Suprapubic skin (tissue), 4 donors: ENCODE measurements at regions not wholly inside any gene's neighbourhood (a gene's known extent, or its start where the extent isn't known, plus 50 kb on each side); places are given as distances from the start of the nearest gene placed in this dataset.
"Not testable (repeated sequence)": the region's sequence is repeated elsewhere in the genome, so short reads cannot be mapped to it uniquely, and the experiment has no call there.

ENCODE experiments used
- DNase-seq, 2 donors: peaks; one replicate each; pipeline ENCODE4 v3.0.0-alpha.2; 2019; ENCODE audit warnings: low spot score in 2 of 2
- H3K27ac ChIP-seq: fragments of 200-600 bp; sonication (generic); one replicate; pipeline ENCODE4 v1.5.1; 2019
- H3K27me3 ChIP-seq: fragments of 200-600 bp; sonication (generic); one replicate; pipeline ENCODE4 v1.5.1; 2019
- H3K36me3 ChIP-seq: fragments of 200-600 bp; sonication (generic); one replicate; pipeline ENCODE4 v1.5.1; 2019
- H3K4me1 ChIP-seq: fragments of 200-600 bp; sonication (generic); one replicate; pipeline ENCODE4 v1.5.1; 2019
- H3K4me3 ChIP-seq: fragments of 200-600 bp; sonication (generic); one replicate; pipeline ENCODE4 v1.5.1; 2019; ENCODE audit warnings: mild to moderate bottlenecking
- H3K9me3 ChIP-seq: fragments of 200-600 bp; sonication (generic); one replicate; pipeline ENCODE4 v1.5.1; 2019
- CTCF ChIP-seq, 2 donors: fragments of 200-600 bp in 1 of 2; fragments of 450-650 bp in 1 of 2; sonication (generic) in 1 of 2; IDR thresholded peaks; one replicate each; pipeline ENCODE4 v1.5.1; 2016 to 2019; ENCODE audit warnings: antibody characterized with exemption in 2 of 2, mild to moderate bottlenecking in 1 of 2, moderate library complexity in 1 of 2
- EP300 ChIP-seq: sonication (generic); formaldehyde crosslinking; IDR thresholded peaks from one replicate; pipeline ENCODE4 v1.6.1; 2017; ENCODE audit warnings: antibody characterized with exemption
- POLR2A ChIP-seq, 2 donors: fragments of 450-650 bp; IDR thresholded peaks; one replicate each; pipeline ENCODE4 v1.6.1; 2017; ENCODE audit warnings: antibody characterized with exemption in 2 of 2, mild to moderate bottlenecking in 2 of 2, moderate library complexity in 2 of 2
- POLR2AphosphoS5 ChIP-seq, 3 donors: sonication (generic); formaldehyde crosslinking; IDR thresholded peaks; one replicate each; pipeline ENCODE4 v1.6.1; 2017; ENCODE audit warnings: antibody characterized with exemption in 3 of 3
- WGBS: methylation state at CpG from one replicate; pipeline ENCODE4 v1.1.5; 2018; 5-methylcytosine and 5-hydroxymethylcytosine counted together

GRCh38 chr16:26493751-26494150, 573.0 kb upstream of the C16orf82 start:
- H3K4me3 ChIP-seq: no peak overlapping the region
- peaks cover 2% of the 10 kb centered on the region for H3K27me3 ChIP-seq
- H3K4me1 ChIP-seq: no peaks in the 10 kb centered on the region
- no peaks in the 10 kb centered on the region for H3K9me3 ChIP-seq
- H3K36me3 ChIP-seq: no peaks in the 10 kb centered on the region
- 46% methylated on average over 1 of the region's 1 CpG for WGBS
- no peak for TF ChIP-seq POLR2AphosphoS5 (IDR thresholded peaks at IDR 0.05)
- no peak overlapping the region for H3K27ac ChIP-seq
- DNase-seq: no peak

GRCh38 chr16:26497896-26498295, 568.8 kb upstream of the C16orf82 start:
- WGBS: 65% methylated on average over 3 of the region's 3 CpGs
- peaks cover 2% of the 10 kb centered on the region for H3K27me3 ChIP-seq
- TF ChIP-seq POLR2A (IDR thresholded peaks at IDR 0.05): no peak
- no peak for TF ChIP-seq POLR2AphosphoS5 (IDR thresholded peaks at IDR 0.05)
- no peak for TF ChIP-seq CTCF (IDR thresholded peaks at IDR 0.05)
- TF ChIP-seq EP300: no peak

GRCh38 chr16:26500326-26500725, 566.4 kb upstream of the C16orf82 start:
- no peaks in the 10 kb centered on the region for H3K36me3 ChIP-seq
- no peak for TF ChIP-seq POLR2A (IDR thresholded peaks at IDR 0.05)
- TF ChIP-seq CTCF (IDR thresholded peaks at IDR 0.05): no peak
- TF ChIP-seq EP300: no peak
- DNase-seq: no peak
- 89% methylated on average over 6 of the region's 6 CpGs for whole genome bisulfite sequencing
- H3K4me3 ChIP-seq: no peak overlapping the region
- no peaks in the 10 kb centered on the region for H3K9me3 ChIP-seq
- H3K4me1 ChIP-seq: no peaks in the 10 kb centered on the region
- H3K27me3 ChIP-seq: no peaks in the 10 kb centered on the region
- no peak overlapping the region for H3K27ac ChIP-seq

More at GRCh38 chr16:26497896-26498295, 568.8 kb upstream of the C16orf82 start:
- no peak for DNase-seq
- Histone ChIP-seq H3K27ac (no peak overlapping the region), H3K4me1 (no peaks in the 10 kb centered on the region), H3K4me3 (no peak overlapping the region), H3K36me3 (no peaks in the 10 kb centered on the region), H3K9me3 (no peaks in the 10 kb centered on the region)

- no peak for DNase-seq
- Histone ChIP-seq H3K27ac (no peak overlapping the region), H3K4me3 (no peak overlapping the region), H3K36me3 (no peaks in the 10 kb centered on the region), H3K4me1 (no peaks in the 10 kb centered on the region), H3K27me3 (no peaks in the 10 kb centered on the region), H3K9me3 (no peaks in the 10 kb centered on the region)
- TF ChIP-seq POLR2A (IDR thresholded peaks at IDR 0.05) (no peak), EP300 (no peak), POLR2AphosphoS5 (IDR thresholded peaks at IDR 0.05) (no peak), CTCF (IDR thresholded peaks at IDR 0.05) (no peak)
These were observed 561.2 kb upstream of the C16orf82 start for GRCh38 chr16:26505496-26505895.

- H3K27ac ChIP-seq, DNase-seq, H3K36me3 ChIP-seq, H3K4me3 ChIP-seq, H3K9me3 ChIP-seq, H3K4me1 ChIP-seq, H3K27me3 ChIP-seq: not testable (repeated sequence)
- 82% methylated on average over 4 of the region's 4 CpGs for WGBS
These were observed 557.8 kb upstream of the C16orf82 start for GRCh38 chr16:26508946-26509345.

- no peak overlapping the region for H3K27ac ChIP-seq
- H3K9me3 ChIP-seq: no peaks in the 10 kb centered on the region
- TF ChIP-seq POLR2AphosphoS5 (IDR thresholded peaks at IDR 0.05): no peak
- no peak for TF ChIP-seq POLR2A (IDR thresholded peaks at IDR 0.05)
- TF ChIP-seq EP300: no peak
- no peak for TF ChIP-seq CTCF (IDR thresholded peaks at IDR 0.05)
- H3K4me1 ChIP-seq: no peaks in the 10 kb centered on the region
- no peak overlapping the region for H3K4me3 ChIP-seq
- WGBS: 65% methylated on average over 1 of the region's 1 CpG
- H3K36me3 ChIP-seq: no peaks in the 10 kb centered on the region
- no peak for DNase-seq
- H3K27me3 ChIP-seq: no peaks in the 10 kb centered on the region
These were observed 555.8 kb upstream of the C16orf82 start for GRCh38 chr16:26510924-26511323.
